HCT116 (cell line): ENCODE measurements at regions not wholly inside any gene's neighbourhood (a gene's known extent, or its start where the extent isn't known, plus 50 kb on each side); places are given as distances from the start of the nearest gene placed in this dataset.

Experiments used
- ATAC-seq: fragments of 200-7000 bp; cut with Tn5 transposase; 2 replicates; pipeline ENCODE4 v1.9.1; 2020; ENCODE audit warnings: mild to moderate bottlenecking, moderate library complexity
- BruUV-seq: library from RNA; stranded (reverse); fragments of 400-500 nt; replicated peaks from 2 replicates; lab custom pipeline; 2021; lab: Mats Ljungman, UMichigan
- CTCF ChIA-PET: fragments of 300-600 bp; sonication (Branson Sonifier 250); formaldehyde crosslinking; loops from one replicate; lab custom pipeline; 2021; ENCODE audit warnings: antibody characterized with exemption; lab: Charles Lee
- POLR2A ChIA-PET: fragments of 300-600, 350-600 bp; sonication (Branson Sonifier 250); formaldehyde crosslinking; loops from one replicate; lab custom pipeline; 2021; ENCODE audit warnings: antibody characterized with exemption; lab: Charles Lee
- RAD21 ChIA-PET, 2 experiments: fragments of 300-600 bp; sonication (Branson Sonifier 250); formaldehyde crosslinking; loops; one replicate each; lab custom pipeline; 2023; ENCODE audit warnings: low total read pairs in 2 of 2; ENCODE audit not compliant: uncharacterized antibody in 2 of 2, unreplicated experiment in 2 of 2, low non-redundant PET in 1 of 2; lab: Charles Lee
- DNase-seq: peaks from one replicate; pipeline ENCODE4 v3.0.0-alpha.2; 2010; ENCODE audit warnings: low read depth, low spot score
- H2AFZ ChIP-seq: fragments of 200-600 bp; shearing (Covaris generic), sonication (generic); 2 replicates; pipeline ENCODE4 v1.6.1; 2017; ENCODE audit warnings: low read depth, mixed run types, mixed read lengths, antibody characterized with exemption, low read length; ENCODE audit not compliant: poor library complexity, severe bottlenecking
- H3K27ac ChIP-seq: 2 replicates; pipeline ENCODE4 v1.5.1; 2012; ENCODE audit warnings: low read depth, low read length
- H3K27me3 ChIP-seq: fragments of 200-600 bp; sonication (generic); 2 replicates; pipeline ENCODE4 v1.6.1; 2016; ENCODE audit warnings: mixed run types, low read length, mixed read lengths; ENCODE audit not compliant: insufficient read depth
- H3K36me3 ChIP-seq, 2 experiments: fragments of 200-500 bp in 1 of 2; fragments of 200-600 bp in 1 of 2; sonication (Bioruptor generic) in 1 of 2; sonication (generic) in 1 of 2; 2 replicates each; pipeline versions ENCODE4 v1.5.1 to v1.6.1; 2014 to 2016; ENCODE audit warnings: low read length in 2 of 2, inconsistent platforms in 1 of 2, mixed read lengths in 1 of 2, mixed run types in 1 of 2; ENCODE audit not compliant: insufficient read depth in 2 of 2, control insufficient read depth in 1 of 2
- H3K4me1 ChIP-seq, 2 experiments: fragments of 200-600 bp in 1 of 2; sonication (generic) in 1 of 2; 2 replicates each; pipeline versions ENCODE4 v1.5.1 to v1.6.1; 2012 to 2017; ENCODE audit warnings: low read length in 2 of 2, inconsistent platforms in 1 of 2, mild to moderate bottlenecking in 1 of 2, mixed read lengths in 1 of 2, mixed run types in 1 of 2, moderate library complexity in 1 of 2; ENCODE audit not compliant: insufficient read depth in 2 of 2, control insufficient read depth in 1 of 2
- H3K4me2 ChIP-seq: fragments of 200-600 bp; sonication (generic); 2 replicates; pipeline ENCODE4 v1.6.1; 2017; ENCODE audit warnings: mixed run types, low read length, mixed read lengths
- H3K4me3 ChIP-seq, 2 experiments: fragments of 200-600 bp in 1 of 2; sonication (generic) in 1 of 2; replicated peaks in 1 of 2; 2 replicates each; pipeline ENCODE4 v1.5.1; 2011 to 2016; ENCODE audit warnings: low read length in 2 of 2, control low read depth in 1 of 2, low read depth in 1 of 2, mild to moderate bottlenecking in 1 of 2, mixed read lengths in 1 of 2, mixed run types in 1 of 2
- H3K79me2 ChIP-seq: fragments of 200-600 bp; sonication (generic); 2 replicates; pipeline ENCODE4 v1.6.1; 2017; ENCODE audit warnings: mild to moderate bottlenecking, mixed run types, low read length, moderate library complexity, mixed read lengths; ENCODE audit not compliant: insufficient read depth
- H3K9ac ChIP-seq: fragments of 200-600 bp; sonication (generic); 2 replicates; pipeline ENCODE4 v1.6.1; 2016; ENCODE audit warnings: low read length, mixed read lengths
- H3K9me2 ChIP-seq: fragments of 200-600 bp; sonication (generic), shearing (Covaris generic); 2 replicates; pipeline ENCODE4 v1.6.1; 2017; ENCODE audit warnings: mixed run types, mild to moderate bottlenecking, moderate library complexity; ENCODE audit not compliant: insufficient read depth
- H3K9me3 ChIP-seq, 2 experiments: fragments of 200-500 bp in 1 of 2; fragments of 200-600 bp in 1 of 2; sonication (Bioruptor generic) in 1 of 2; sonication (generic) in 1 of 2; 2 replicates each; pipeline ENCODE4 v1.6.1; 2014 to 2017; ENCODE audit warnings: low read length in 2 of 2, mixed read lengths in 2 of 2, inconsistent platforms in 1 of 2, low read depth in 1 of 2, mild to moderate bottlenecking in 1 of 2, mixed run types in 1 of 2, moderate library complexity in 1 of 2; ENCODE audit not compliant: control insufficient read depth in 1 of 2, insufficient read depth in 1 of 2
- H4K20me1 ChIP-seq: fragments of 200-600 bp; sonication (generic), shearing (Covaris generic); 2 replicates; pipeline ENCODE4 v1.6.1; 2017; ENCODE audit warnings: mixed run types, mild to moderate bottlenecking, moderate library complexity; ENCODE audit not compliant: insufficient read depth
- CEBPB ChIP-seq: IDR thresholded peaks from 2 replicates; pipeline ENCODE4 v1.6.1; 2012; ENCODE audit warnings: low read depth
- EGR1 ChIP-seq: IDR thresholded peaks from 2 replicates; pipeline ENCODE4 v1.6.1; 2012; ENCODE audit warnings: low read depth
- FOSL1 ChIP-seq: IDR thresholded peaks from 2 replicates; pipeline ENCODE4 v1.6.1; 2012; ENCODE audit warnings: low read depth
- JUND ChIP-seq: IDR thresholded peaks from 2 replicates; pipeline ENCODE4 v1.6.1; 2012
- MAX ChIP-seq: IDR thresholded peaks from 2 replicates; pipeline ENCODE4 v1.6.1; 2012
- POLR2A ChIP-seq: IDR thresholded peaks from 2 replicates; pipeline ENCODE4 v1.7.0; 2011; ENCODE audit warnings: borderline replicate concordance; ENCODE audit not compliant: insufficient read depth, insufficient read length; ENCODE audit errors: extremely low read depth
- POLR2AphosphoS5 ChIP-seq: IDR thresholded peaks from 2 replicates; pipeline ENCODE4 v1.6.1; 2011; ENCODE audit warnings: mild to moderate bottlenecking, low read depth, low read length, moderate library complexity
- SP1 ChIP-seq: IDR thresholded peaks from 2 replicates; pipeline ENCODE4 v1.6.1; 2012; ENCODE audit warnings: low read depth
- SRF ChIP-seq: IDR thresholded peaks from 2 replicates; pipeline ENCODE4 v1.6.1; 2012; ENCODE audit warnings: low read depth
- ZFX ChIP-seq: fragments of 450-650 bp; IDR thresholded peaks from 2 replicates; pipeline ENCODE4 v1.6.1; 2017
- intact Hi-C: fragments of 100-400 bp; cut with micrococcal nuclease; formaldehyde crosslinking; loops from 2 replicates; pipeline ENCODE4 v1.10.0; 2022
- TF ChIP-seq, protein P1 (sequence below): IDR thresholded peaks from 2 replicates; pipeline ENCODE4 v1.6.1; 2011; ENCODE audit warnings: mild to moderate bottlenecking, low read length, moderate library complexity; ENCODE audit not compliant: insufficient replicate concordance; ENCODE audit errors: extremely low read depth
- TF ChIP-seq, protein P2 (sequence below), 3 experiments: fragments of 200-600 bp in 1 of 3; sonication (generic) in 1 of 3; IDR thresholded peaks in 2 of 3; conservative IDR thresholded peaks in 1 of 3; 2 replicates each; pipeline ENCODE4 v1.5.1; 2012 to 2017; ENCODE audit warnings: low read depth in 2 of 3, low read length in 2 of 3, antibody characterized with exemption in 1 of 3, borderline replicate concordance in 1 of 3, control low read depth in 1 of 3, mild to moderate bottlenecking in 1 of 3, mixed read lengths in 1 of 3, mixed run types in 1 of 3, moderate library complexity in 1 of 3; ENCODE audit not compliant: insufficient read depth in 1 of 3

DNA sequence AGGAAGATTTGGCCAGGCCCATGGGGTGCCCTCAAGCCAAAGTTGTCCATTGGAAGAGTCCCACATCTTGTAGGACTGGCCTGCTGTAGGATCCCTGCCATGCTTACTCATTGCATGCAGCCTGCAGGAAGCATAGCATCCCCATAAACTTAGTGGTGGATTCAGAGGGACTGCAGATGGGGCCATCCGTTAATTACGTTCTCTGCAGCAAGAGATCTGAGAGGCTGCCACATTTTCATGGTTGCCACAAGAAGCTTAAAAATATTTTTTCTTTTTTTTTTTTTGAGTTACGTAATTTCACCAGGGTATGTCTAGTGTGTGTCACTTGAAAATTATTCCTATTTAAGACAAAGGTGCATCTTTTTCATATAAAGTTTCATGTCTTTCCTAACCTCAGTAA lies 329.7 kb upstream of the USP24 start:
- POLR2A ChIA-PET = no interaction called here

GRCh38 chr1:55542901-55543504 lies 327.8 kb upstream of the USP24 start:
- no TSS peak for BruUV-seq

More for the DNA sequence above, 329.7 kb upstream of the USP24 start:
- no peak for ATAC-seq
- BruUV-seq = no TSS peak
- Histone ChIP-seq H3K9me2 (no peaks in the 10 kb centered on the region), H3K4me1 (no peaks in the 10 kb centered on the region), H3K27ac (no peak overlapping the region), H3K79me2 (no peaks in the 10 kb centered on the region), H3K4me3 (no peak overlapping the region), H2AFZ (no peak overlapping the region), H3K4me2 (no peak overlapping the region), H3K9ac (no peak overlapping the region), H3K27me3 (no peaks in the 10 kb centered on the region), H3K36me3 (no peaks in the 10 kb centered on the region), H4K20me1 (no peaks in the 10 kb centered on the region), H3K9me3 (no peaks in the 10 kb centered on the region)
- ChIA-PET RAD21 (no interaction called here), CTCF (no interaction called here)
- no peak for TF ChIP-seq MAX
- no peak for TF ChIP-seq ZFX
- no peak for TF ChIP-seq CEBPB
- TF ChIP-seq EGR1 = no peak
- TF ChIP-seq, protein P1, sequence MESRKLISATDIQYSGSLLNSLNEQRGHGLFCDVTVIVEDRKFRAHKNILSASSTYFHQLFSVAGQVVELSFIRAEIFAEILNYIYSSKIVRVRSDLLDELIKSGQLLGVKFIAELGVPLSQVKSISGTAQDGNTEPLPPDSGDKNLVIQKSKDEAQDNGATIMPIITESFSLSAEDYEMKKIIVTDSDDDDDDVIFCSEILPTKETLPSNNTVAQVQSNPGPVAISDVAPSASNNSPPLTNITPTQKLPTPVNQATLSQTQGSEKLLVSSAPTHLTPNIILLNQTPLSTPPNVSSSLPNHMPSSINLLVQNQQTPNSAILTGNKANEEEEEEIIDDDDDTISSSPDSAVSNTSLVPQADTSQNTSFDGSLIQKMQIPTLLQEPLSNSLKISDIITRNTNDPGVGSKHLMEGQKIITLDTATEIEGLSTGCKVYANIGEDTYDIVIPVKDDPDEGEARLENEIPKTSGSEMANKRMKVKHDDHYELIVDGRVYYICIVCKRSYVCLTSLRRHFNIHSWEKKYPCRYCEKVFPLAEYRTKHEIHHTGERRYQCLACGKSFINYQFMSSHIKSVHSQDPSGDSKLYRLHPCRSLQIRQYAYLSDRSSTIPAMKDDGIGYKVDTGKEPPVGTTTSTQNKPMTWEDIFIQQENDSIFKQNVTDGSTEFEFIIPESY = no peak
- TF ChIP-seq JUND = no peak
- DNase-seq = no peak
- intact Hi-C loops = no loop called here

More at GRCh38 chr1:55542901-55543504, 327.8 kb upstream of the USP24 start:
- DNase-seq (no peak), ATAC-seq (no peak)
- no peaks in the 10 kb centered on the region for H4K20me1 ChIP-seq
- no peaks in the 10 kb centered on the region for H3K79me2 ChIP-seq
- no peak overlapping the region for H3K4me2 ChIP-seq
- POLR2A ChIA-PET = no interaction called here
- H3K9ac ChIP-seq = no peak overlapping the region
- CTCF ChIA-PET = no interaction called here
- TF ChIP-seq EGR1 (no peak), POLR2A (no peak), FOSL1 (no peak), JUND (no peak), CEBPB (no peak), SP1 (no peak), POLR2AphosphoS5 (no peak), ZFX (no peak), SRF (no peak)
- TF ChIP-seq, protein P2, sequence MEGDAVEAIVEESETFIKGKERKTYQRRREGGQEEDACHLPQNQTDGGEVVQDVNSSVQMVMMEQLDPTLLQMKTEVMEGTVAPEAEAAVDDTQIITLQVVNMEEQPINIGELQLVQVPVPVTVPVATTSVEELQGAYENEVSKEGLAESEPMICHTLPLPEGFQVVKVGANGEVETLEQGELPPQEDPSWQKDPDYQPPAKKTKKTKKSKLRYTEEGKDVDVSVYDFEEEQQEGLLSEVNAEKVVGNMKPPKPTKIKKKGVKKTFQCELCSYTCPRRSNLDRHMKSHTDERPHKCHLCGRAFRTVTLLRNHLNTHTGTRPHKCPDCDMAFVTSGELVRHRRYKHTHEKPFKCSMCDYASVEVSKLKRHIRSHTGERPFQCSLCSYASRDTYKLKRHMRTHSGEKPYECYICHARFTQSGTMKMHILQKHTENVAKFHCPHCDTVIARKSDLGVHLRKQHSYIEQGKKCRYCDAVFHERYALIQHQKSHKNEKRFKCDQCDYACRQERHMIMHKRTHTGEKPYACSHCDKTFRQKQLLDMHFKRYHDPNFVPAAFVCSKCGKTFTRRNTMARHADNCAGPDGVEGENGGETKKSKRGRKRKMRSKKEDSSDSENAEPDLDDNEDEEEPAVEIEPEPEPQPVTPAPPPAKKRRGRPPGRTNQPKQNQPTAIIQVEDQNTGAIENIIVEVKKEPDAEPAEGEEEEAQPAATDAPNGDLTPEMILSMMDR (IDR thresholded peaks at IDR 0.05 in 2 of 3, conservative IDR thresholded peaks at IDR 0.05 in 1 of 3; ENCODE audit: borderline replicate concordance in 1 of 3, insufficient read depth in 1 of 3, low read depth in 2 of 3, low read length in 2 of 3) = no peak
- TF ChIP-seq, protein P1 = no peak
- no peaks in the 10 kb centered on the region for H3K9me2 ChIP-seq
- no peak overlapping the region for H2AFZ ChIP-seq
- H3K9me3 ChIP-seq = no peaks in the 10 kb centered on the region
- no peak overlapping the region for H3K27ac ChIP-seq
- H3K36me3 ChIP-seq = no peaks in the 10 kb centered on the region
- no peaks in the 10 kb centered on the region for H3K4me1 ChIP-seq
- RAD21 ChIA-PET = no interaction called here
- no peaks in the 10 kb centered on the region for H3K27me3 ChIP-seq
- intact Hi-C loops = no loop called here
- H3K4me3 ChIP-seq = no peak overlapping the region
